Endothelial cell of umbilical vein (primary cell): ENCODE measurements at regions not wholly inside any gene's neighbourhood (a gene's known extent, or its start where the extent isn't known, plus 50 kb on each side); places are given as distances from the start of the nearest gene placed in this dataset.

Experiments
- BruUV-seq: library from RNA; stranded (reverse); fragments of 400-500 nt; replicated peaks from 2 replicates; lab custom pipeline; 2021; lab: Mats Ljungman, UMichigan
- CTCF ChIA-PET: fragments of 300-600, 350-600 bp; sonication (Branson Sonifier 250); formaldehyde crosslinking; loops from one replicate; lab custom pipeline; 2021; ENCODE audit warnings: antibody characterized with exemption, inconsistent platforms; lab: Charles Lee
- POLR2A ChIA-PET: fragments of 300-600, 350-600 bp; sonication (Branson Sonifier 250); formaldehyde crosslinking; loops from one replicate; lab custom pipeline; 2021; ENCODE audit warnings: antibody characterized with exemption, inconsistent platforms; lab: Charles Lee
- DNase-seq: peaks from one replicate; pipeline ENCODE4 v3.0.0-alpha.2; 2011; ENCODE audit warnings: low read depth, low spot score
- FAIRE-seq: peaks from 2 replicates; lab custom pipeline; 2011; peaks lifted over from hg19 to GRCh38; lab: Jason Lieb, UNC
- H2AFZ ChIP-seq: 2 replicates; pipeline ENCODE4 v1.6.0; 2012; ENCODE audit warnings: low read depth, low read length, control low read depth, inconsistent platforms
- H3K27ac ChIP-seq: 2 replicates; pipeline ENCODE4 v1.5.1; 2011; ENCODE audit warnings: low read depth, mild to moderate bottlenecking, control low read depth, low read length, moderate library complexity; ENCODE audit not compliant: insufficient read depth
- H3K27me3 ChIP-seq, 2 experiments: 2 replicates each; pipeline versions ENCODE4 v1.6.0 to v1.6.1; 2011; ENCODE audit warnings: low read length in 2 of 2, mixed read lengths in 1 of 2; ENCODE audit not compliant: control insufficient read depth in 2 of 2, insufficient read depth in 2 of 2
- H3K36me3 ChIP-seq, 2 experiments: 2 replicates in 1 of 2; 3 replicates in 1 of 2; pipeline ENCODE4 v1.5.1; 2011; ENCODE audit warnings: low read length in 2 of 2, mild to moderate bottlenecking in 1 of 2, moderate library complexity in 1 of 2; ENCODE audit not compliant: control insufficient read depth in 2 of 2, insufficient read depth in 2 of 2; ENCODE audit errors: extremely low read depth in 1 of 2
- H3K4me1 ChIP-seq: 3 replicates; pipeline ENCODE4 v1.5.1; 2011; ENCODE audit warnings: mild to moderate bottlenecking, low read length; ENCODE audit not compliant: control insufficient read depth, insufficient read depth; ENCODE audit errors: extremely low read depth
- H3K4me2 ChIP-seq: 2 replicates; pipeline ENCODE4 v1.6.1; 2011; ENCODE audit warnings: low read length, control low read depth, mixed read lengths; ENCODE audit not compliant: insufficient read depth
- H3K4me3 ChIP-seq, 3 experiments: fragments of 200-600 bp in 1 of 3; sonication (generic), shearing (Covaris generic) in 1 of 3; replicated peaks in 1 of 3; 2 replicates each; pipeline ENCODE4 v1.5.1; 2011 to 2016; ENCODE audit warnings: control low read depth in 3 of 3, low read length in 3 of 3, mild to moderate bottlenecking in 2 of 3, inconsistent platforms in 1 of 3, low read depth in 1 of 3, moderate library complexity in 1 of 3; ENCODE audit not compliant: insufficient read depth in 1 of 3
- H3K79me2 ChIP-seq: 2 replicates; pipeline ENCODE4 v1.6.0; 2012; ENCODE audit warnings: low read length, inconsistent platforms; ENCODE audit not compliant: control insufficient read depth, insufficient read depth
- H3K9ac ChIP-seq: replicated peaks from 2 replicates; pipeline ENCODE3; 2011; ENCODE audit warnings: low read length, control low read depth; ENCODE audit not compliant: insufficient read depth; ENCODE audit errors: extremely low read depth
- H3K9me1 ChIP-seq: replicated peaks from 3 replicates; pipeline ENCODE4 v1.6.0; 2011; ENCODE audit warnings: mild to moderate bottlenecking, low read length; ENCODE audit not compliant: control insufficient read depth, insufficient read depth; ENCODE audit errors: extremely low read depth
- H3K9me3 ChIP-seq: replicated peaks from 2 replicates; pipeline ENCODE4 v1.5.1; 2012; ENCODE audit warnings: low read length, inconsistent platforms; ENCODE audit not compliant: control insufficient read depth, insufficient read depth
- H4K20me1 ChIP-seq: replicated peaks from 2 replicates; pipeline ENCODE3; 2011; ENCODE audit warnings: mild to moderate bottlenecking, low read length; ENCODE audit not compliant: control insufficient read depth, insufficient read depth; ENCODE audit errors: extremely low read depth
- EZH2 ChIP-seq: IDR thresholded peaks from 2 replicates; pipeline ENCODE4 v1.6.1; 2012; ENCODE audit warnings: borderline replicate concordance, low read depth, mild to moderate bottlenecking, moderate library complexity, low read length, inconsistent platforms; ENCODE audit not compliant: severe bottlenecking
- FOS ChIP-seq: IDR thresholded peaks from 2 replicates; pipeline ENCODE4 v1.6.1; 2011; ENCODE audit warnings: mild to moderate bottlenecking, low read length, moderate library complexity, borderline replicate concordance; ENCODE audit not compliant: insufficient read depth
- GATA2 ChIP-seq: IDR thresholded peaks from 2 replicates; pipeline ENCODE4 v1.7.0; 2011; ENCODE audit warnings: low read depth, mild to moderate bottlenecking, moderate library complexity, mixed read lengths, low read length; ENCODE audit not compliant: insufficient read length, insufficient read depth
- JUN ChIP-seq: IDR thresholded peaks from 2 replicates; pipeline ENCODE4 v1.6.1; 2011; ENCODE audit warnings: borderline replicate concordance, low read depth; ENCODE audit not compliant: insufficient read length, insufficient read depth
- MYC ChIP-seq: IDR thresholded peaks from one replicate; pipeline ENCODE4 v1.6.1; 2011; ENCODE audit warnings: mild to moderate bottlenecking, low read depth, low read length
- POLR2A ChIP-seq: IDR thresholded peaks from 2 replicates; pipeline ENCODE4 v1.6.1; 2012; ENCODE audit warnings: low read depth, mild to moderate bottlenecking, control low read depth, low read length
- POLR2AphosphoS5 ChIP-seq: IDR thresholded peaks from 2 replicates; pipeline ENCODE4 v1.6.1; 2012; ENCODE audit warnings: low read depth, mild to moderate bottlenecking, control low read depth, low read length, moderate library complexity; ENCODE audit not compliant: insufficient read depth
- dilution Hi-C: fragments of 300-500 bp; cut with MboI; formaldehyde crosslinking; loops from one replicate; pipeline ENCODE4 v1.15.0; 2019; ENCODE audit warnings: low sequenced_read_pairs; ENCODE audit not compliant: extremely low pct_ligation_motif_present
- intact Hi-C: fragments of 100-400 bp; cut with micrococcal nuclease; formaldehyde crosslinking; loops from one replicate; pipeline ENCODE4 v1.10.0; 2022
- TF ChIP-seq, protein P1 (sequence below): IDR thresholded peaks from 2 replicates; pipeline ENCODE4 v1.6.1; 2011; ENCODE audit not compliant: insufficient read depth, insufficient read length
- TF ChIP-seq, protein P2 (sequence below), 2 donors: IDR thresholded peaks; 1 replicate in 1 of 2; 2 replicates in 1 of 2; pipeline ENCODE4 v1.5.1; 2011; ENCODE audit warnings: low read length in 2 of 2, mild to moderate bottlenecking in 2 of 2, moderate library complexity in 2 of 2, control low read depth in 1 of 2, inconsistent platforms in 1 of 2, low read depth in 1 of 2; ENCODE audit not compliant: insufficient read depth in 1 of 2; ENCODE audit errors: extremely low read depth in 1 of 2

DNA sequence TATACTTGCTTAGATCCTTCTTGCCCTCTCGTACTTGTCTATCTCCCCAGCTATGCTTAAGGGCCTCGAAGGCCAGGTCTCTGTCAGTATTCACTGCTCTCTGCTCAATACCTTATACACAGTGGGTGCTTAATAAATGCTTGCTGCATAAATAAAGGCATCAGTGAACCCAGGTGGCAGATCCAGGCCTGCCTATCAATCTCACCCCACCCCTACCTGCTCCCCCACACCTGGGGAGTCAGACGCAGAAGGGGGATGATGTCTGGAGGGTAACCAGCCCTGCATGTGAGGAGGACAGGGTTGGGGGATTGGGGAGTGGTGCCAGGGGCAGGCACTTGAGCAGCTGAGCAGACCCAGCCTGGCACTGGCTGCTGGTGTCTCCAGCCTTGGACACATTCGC lies 430.6 kb downstream of the MN1 start:
- dilution Hi-C loops = no loop called here
- ChIA-PET POLR2A (no interaction called here), CTCF (no interaction called here)
- no peaks in the 10 kb centered on the region for H3K4me1 ChIP-seq
- no peak for DNase-seq
- no peak for FAIRE-seq
- H3K79me2 ChIP-seq = no peaks in the 10 kb centered on the region
- peaks cover 12 to 13% of the 10 kb centered on the region in 2 experiments for H3K27me3 ChIP-seq
- H3K36me3 ChIP-seq = no peaks in the 10 kb centered on the region
- no peak overlapping the region for H3K4me3 ChIP-seq
- H2AFZ ChIP-seq = no peak overlapping the region
- H3K9ac ChIP-seq = no peak overlapping the region
- intact Hi-C loops = no loop called here
- H4K20me1 ChIP-seq = no peaks in the 10 kb centered on the region
- no peak overlapping the region for H3K27ac ChIP-seq
- H3K9me1 ChIP-seq = no peaks in the 10 kb centered on the region
- H3K4me2 ChIP-seq = no peak overlapping the region
- TF ChIP-seq POLR2A = no peak
- TF ChIP-seq, protein P1, sequence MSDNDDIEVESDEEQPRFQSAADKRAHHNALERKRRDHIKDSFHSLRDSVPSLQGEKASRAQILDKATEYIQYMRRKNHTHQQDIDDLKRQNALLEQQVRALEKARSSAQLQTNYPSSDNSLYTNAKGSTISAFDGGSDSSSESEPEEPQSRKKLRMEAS = no peak
- TF ChIP-seq, protein P2, sequence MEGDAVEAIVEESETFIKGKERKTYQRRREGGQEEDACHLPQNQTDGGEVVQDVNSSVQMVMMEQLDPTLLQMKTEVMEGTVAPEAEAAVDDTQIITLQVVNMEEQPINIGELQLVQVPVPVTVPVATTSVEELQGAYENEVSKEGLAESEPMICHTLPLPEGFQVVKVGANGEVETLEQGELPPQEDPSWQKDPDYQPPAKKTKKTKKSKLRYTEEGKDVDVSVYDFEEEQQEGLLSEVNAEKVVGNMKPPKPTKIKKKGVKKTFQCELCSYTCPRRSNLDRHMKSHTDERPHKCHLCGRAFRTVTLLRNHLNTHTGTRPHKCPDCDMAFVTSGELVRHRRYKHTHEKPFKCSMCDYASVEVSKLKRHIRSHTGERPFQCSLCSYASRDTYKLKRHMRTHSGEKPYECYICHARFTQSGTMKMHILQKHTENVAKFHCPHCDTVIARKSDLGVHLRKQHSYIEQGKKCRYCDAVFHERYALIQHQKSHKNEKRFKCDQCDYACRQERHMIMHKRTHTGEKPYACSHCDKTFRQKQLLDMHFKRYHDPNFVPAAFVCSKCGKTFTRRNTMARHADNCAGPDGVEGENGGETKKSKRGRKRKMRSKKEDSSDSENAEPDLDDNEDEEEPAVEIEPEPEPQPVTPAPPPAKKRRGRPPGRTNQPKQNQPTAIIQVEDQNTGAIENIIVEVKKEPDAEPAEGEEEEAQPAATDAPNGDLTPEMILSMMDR (IDR thresholded peaks at IDR 0.05; ENCODE audit: extremely low read depth in 1 of 2, insufficient read depth in 1 of 2, low read depth in 1 of 2, low read length in 2 of 2) = no peak
- no peak for TF ChIP-seq EZH2
- no peak for TF ChIP-seq FOS
- TF ChIP-seq GATA2 = no peak
- no peak for TF ChIP-seq POLR2AphosphoS5
- TF ChIP-seq JUN = no peak
- no peak for TF ChIP-seq MYC
- no peaks in the 10 kb centered on the region for H3K9me3 ChIP-seq
- no TSS peak for BruUV-seq
